ENCODE measurements at regions not wholly inside any gene's neighbourhood (a gene's known extent, or its start where the extent isn't known, plus 50 kb on each side); places are given as distances from the start of the nearest gene placed in this dataset.

DNA sequence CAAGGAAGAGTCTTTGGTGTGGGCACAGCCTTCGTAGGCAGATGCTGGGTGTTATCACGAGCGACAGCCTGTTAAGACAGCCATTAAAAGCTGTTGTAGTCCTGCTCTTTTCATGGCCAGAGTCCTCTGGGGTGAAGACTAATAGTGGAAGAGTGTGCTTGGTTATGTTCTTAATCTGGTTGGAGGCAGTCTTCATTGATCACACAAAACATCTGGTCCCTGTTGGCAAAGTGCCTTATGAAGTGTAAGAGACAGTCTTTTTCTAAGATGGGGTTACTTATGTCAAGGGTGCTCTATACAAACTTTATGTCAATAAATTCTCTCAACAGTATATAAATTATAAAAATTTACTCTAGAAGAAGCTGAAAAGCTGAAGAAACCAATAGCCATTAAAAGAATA, 280.4 kb downstream of the CAAP1 start:
- H2BK12ac ChIP-seq (ENCODE audit: low read length), result no peak overlapping the region
- no peak overlapping the region for H2AK5ac ChIP-seq (ENCODE audit: low read depth, low read length)
- no peak overlapping the region for H3K23ac ChIP-seq (ENCODE audit: low read depth, low read length, poor library complexity)
- H2BK120ac ChIP-seq (ENCODE audit: low read depth, low read length), result no peak overlapping the region
- no peak overlapping the region for H3K18ac ChIP-seq (ENCODE audit: low read length)
- H4K8ac ChIP-seq (ENCODE audit: low read depth, low read length), result no peak overlapping the region
- H3K4me2 ChIP-seq (ENCODE audit: insufficient read depth, low read length, poor library complexity, severe bottlenecking), result no peak overlapping the region
- no peak overlapping the region for H3K4me3 ChIP-seq (ENCODE audit: low read length in 2 of 2)
- no peak overlapping the region for H4K91ac ChIP-seq (ENCODE audit: low read depth, low read length, poor library complexity)
- H2BK15ac ChIP-seq (ENCODE audit: low read length), result no peak overlapping the region
- H2BK5ac ChIP-seq (ENCODE audit: low read length), result no peak overlapping the region
- no peak for DNase-seq (ENCODE audit: low spot score)
- peaks cover 0 to under 1% of the 10 kb centered on the region in 2 donors for H3K4me1 ChIP-seq (ENCODE audit: control insufficient read depth in 2 of 2, insufficient read depth in 1 of 2, low read depth in 1 of 2, low read length in 2 of 2)
- no peaks in the 10 kb centered on the region for H3K27me3 ChIP-seq (ENCODE audit: control insufficient read depth in 3 of 3, insufficient read depth in 3 of 3, low read depth in 1 of 3, low read length in 3 of 3)
- no peak overlapping the region for H3K14ac ChIP-seq (ENCODE audit: low read length)
- H3K9me3 ChIP-seq (replicated peaks in 1 of 2; ENCODE audit: control insufficient read depth in 2 of 2, insufficient read depth in 1 of 2, low read depth in 1 of 2, low read length in 2 of 2), result peaks cover 0 to 2% of the 10 kb centered on the region in 2 donors
- no CpG with 5 or more reads among the region's 3 CpGs for WGBS, 2 donors (ENCODE audit: extremely low coverage in 2 of 2, insufficient read length in 2 of 2, insufficient replicate concordance in 1 of 2)
- no peak overlapping the region for H2AFZ ChIP-seq (ENCODE audit: low read length)
- no peaks in the 10 kb centered on the region for H3K36me3 ChIP-seq (replicated peaks in 1 of 2; ENCODE audit: control insufficient read depth in 2 of 2, insufficient read depth in 2 of 2, low read length in 2 of 2)
- H3K27ac ChIP-seq (replicated peaks; ENCODE audit: low read length), result no peak overlapping the region
- H3K9ac ChIP-seq (ENCODE audit: low read depth, low read length, poor library complexity), result no peak overlapping the region
- no peaks in the 10 kb centered on the region for H3K79me1 ChIP-seq (ENCODE audit: low read depth, low read length)
- no peak overlapping the region for H3K4ac ChIP-seq (ENCODE audit: low read length)

DNA sequence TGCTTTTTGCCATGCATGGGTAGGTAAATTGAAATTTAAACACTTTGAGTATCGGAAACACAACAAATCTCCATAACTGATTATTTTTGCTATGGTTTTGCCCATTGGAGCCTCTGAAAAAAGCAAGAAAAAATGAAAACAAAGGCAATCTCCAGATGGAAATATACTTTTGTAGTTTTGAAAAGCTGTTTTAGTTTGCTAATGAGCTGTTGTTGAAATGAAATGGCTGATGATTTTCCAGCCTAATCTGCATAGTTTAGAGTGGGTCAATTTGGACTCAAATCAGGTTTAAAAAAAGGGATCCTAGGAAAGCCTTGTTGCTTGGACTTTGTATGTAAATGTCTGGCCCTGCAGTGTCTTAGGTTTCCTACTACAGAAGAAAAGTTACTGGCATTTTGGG, 285.8 kb downstream of the CAAP1 start:
- Histone ChIP-seq H3K18ac (ENCODE audit: low read length) (no peak overlapping the region), H4K8ac (ENCODE audit: low read depth, low read length) (no peak overlapping the region), H3K36me3 (replicated peaks in 1 of 2; ENCODE audit: control insufficient read depth in 2 of 2, insufficient read depth in 2 of 2, low read length in 2 of 2) (no peaks in the 10 kb centered on the region), H2AFZ (ENCODE audit: low read length) (peak overlapping the region; percentile 57), H3K9ac (ENCODE audit: low read depth, low read length, poor library complexity) (no peak overlapping the region), H3K23ac (ENCODE audit: low read depth, low read length, poor library complexity) (no peak overlapping the region), H3K79me1 (ENCODE audit: low read depth, low read length) (no peaks in the 10 kb centered on the region), H3K4me3 (ENCODE audit: low read length in 2 of 2) (no peak overlapping the region), H2AK5ac (ENCODE audit: low read depth, low read length) (no peak overlapping the region), H3K27ac (replicated peaks; ENCODE audit: low read length) (no peak overlapping the region), H2BK5ac (ENCODE audit: low read length) (no peak overlapping the region), H3K4me1 (ENCODE audit: control insufficient read depth in 2 of 2, insufficient read depth in 1 of 2, low read depth in 1 of 2, low read length in 2 of 2) (peaks cover 4 to 6% of the 10 kb centered on the region in 2 donors), H2BK12ac (ENCODE audit: low read length) (no peak overlapping the region), H3K27me3 (ENCODE audit: control insufficient read depth in 3 of 3, insufficient read depth in 3 of 3, low read depth in 1 of 3, low read length in 3 of 3) (no peaks in the 10 kb centered on the region), H4K91ac (ENCODE audit: low read depth, low read length, poor library complexity) (no peak overlapping the region), H3K14ac (ENCODE audit: low read length) (no peak overlapping the region), H2BK120ac (ENCODE audit: low read depth, low read length) (no peak overlapping the region), H3K9me3 (replicated peaks in 1 of 2; ENCODE audit: control insufficient read depth in 2 of 2, insufficient read depth in 1 of 2, low read depth in 1 of 2, low read length in 2 of 2) (no peaks in the 10 kb centered on the region), H2BK15ac (ENCODE audit: low read length) (no peak overlapping the region), H3K4ac (ENCODE audit: low read length) (no peak overlapping the region), H3K4me2 (ENCODE audit: insufficient read depth, low read length, poor library complexity, severe bottlenecking) (no peak overlapping the region)
- no peak for DNase-seq (ENCODE audit: low spot score)
- no CpG with 5 or more reads among the region's 1 CpG for WGBS, 2 donors (ENCODE audit: extremely low coverage in 2 of 2, insufficient read length in 2 of 2, insufficient replicate concordance in 1 of 2)

DNA sequence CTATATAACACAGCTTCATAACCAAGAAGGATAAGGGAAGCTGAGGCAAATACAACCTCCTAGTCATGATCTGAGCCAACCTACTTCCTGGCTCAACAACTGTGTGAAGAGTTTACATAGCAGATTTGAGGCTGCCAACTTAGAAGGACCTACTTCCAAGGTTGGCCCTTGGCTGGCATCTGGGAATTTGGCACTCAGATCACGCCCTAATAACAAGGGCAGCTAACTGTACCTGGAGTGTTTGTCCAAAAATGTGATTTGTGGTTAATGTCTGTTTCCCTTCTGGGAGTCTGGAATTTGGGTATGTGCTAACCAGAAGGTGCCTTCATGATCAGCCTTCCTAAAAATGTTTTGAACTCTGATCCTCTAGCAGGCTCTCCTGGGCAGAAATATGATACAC, 287.2 kb downstream of the CAAP1 start:
- no peak for DNase-seq (ENCODE audit: low spot score)
- H3K9ac ChIP-seq (ENCODE audit: low read depth, low read length, poor library complexity), result no peak overlapping the region
- no peaks in the 10 kb centered on the region for H3K36me3 ChIP-seq (replicated peaks in 1 of 2; ENCODE audit: control insufficient read depth in 2 of 2, insufficient read depth in 2 of 2, low read length in 2 of 2)
- no peak overlapping the region for H2AFZ ChIP-seq (ENCODE audit: low read length)
- peaks cover 4 to 6% of the 10 kb centered on the region in 2 donors for H3K4me1 ChIP-seq (ENCODE audit: control insufficient read depth in 2 of 2, insufficient read depth in 1 of 2, low read depth in 1 of 2, low read length in 2 of 2)
- no peak overlapping the region for H3K23ac ChIP-seq (ENCODE audit: low read depth, low read length, poor library complexity)
- no peak overlapping the region for H2AK5ac ChIP-seq (ENCODE audit: low read depth, low read length)
- no peak overlapping the region for H3K4me2 ChIP-seq (ENCODE audit: insufficient read depth, low read length, poor library complexity, severe bottlenecking)
- no peak overlapping the region for H3K27ac ChIP-seq (replicated peaks; ENCODE audit: low read length)
- H3K4ac ChIP-seq (ENCODE audit: low read length), result no peak overlapping the region
- no peak overlapping the region for H3K4me3 ChIP-seq (ENCODE audit: low read length in 2 of 2)
- H4K91ac ChIP-seq (ENCODE audit: low read depth, low read length, poor library complexity), result no peak overlapping the region
- H2BK15ac ChIP-seq (ENCODE audit: low read length), result no peak overlapping the region
- no peaks in the 10 kb centered on the region for H3K9me3 ChIP-seq (replicated peaks in 1 of 2; ENCODE audit: control insufficient read depth in 2 of 2, insufficient read depth in 1 of 2, low read depth in 1 of 2, low read length in 2 of 2)
- no peak overlapping the region for H2BK12ac ChIP-seq (ENCODE audit: low read length)
- no peaks in the 10 kb centered on the region for H3K27me3 ChIP-seq (ENCODE audit: control insufficient read depth in 3 of 3, insufficient read depth in 3 of 3, low read depth in 1 of 3, low read length in 3 of 3)
- H3K79me1 ChIP-seq (ENCODE audit: low read depth, low read length), result no peaks in the 10 kb centered on the region
- no peak overlapping the region for H2BK120ac ChIP-seq (ENCODE audit: low read depth, low read length)
- H2BK5ac ChIP-seq (ENCODE audit: low read length), result no peak overlapping the region
- H4K8ac ChIP-seq (ENCODE audit: low read depth, low read length), result no peak overlapping the region
- no CpG with 5 or more reads among the region's 1 CpG for WGBS, 2 donors (ENCODE audit: extremely low coverage in 2 of 2, insufficient read length in 2 of 2, insufficient replicate concordance in 1 of 2)
- no peak overlapping the region for H3K14ac ChIP-seq (ENCODE audit: low read length)
- no peak overlapping the region for H3K18ac ChIP-seq (ENCODE audit: low read length)

- no peak overlapping the region for H3K18ac ChIP-seq (ENCODE audit: low read length)
- no peaks in the 10 kb centered on the region for H3K79me1 ChIP-seq (ENCODE audit: low read depth, low read length)
- no peak overlapping the region for H2BK5ac ChIP-seq (ENCODE audit: low read length)
- no peak overlapping the region for H2AK5ac ChIP-seq (ENCODE audit: low read depth, low read length)
- H2AFZ ChIP-seq (ENCODE audit: low read length), result peak overlapping the region; percentile 4
- H3K4me2 ChIP-seq (ENCODE audit: insufficient read depth, low read length, poor library complexity, severe bottlenecking), result no peak overlapping the region
- H4K91ac ChIP-seq (ENCODE audit: low read depth, low read length, poor library complexity), result no peak overlapping the region
- no CpG with 5 or more reads among the region's 4 CpGs for WGBS, 2 donors (ENCODE audit: extremely low coverage in 2 of 2, insufficient read length in 2 of 2, insufficient replicate concordance in 1 of 2)
- DNase-seq (ENCODE audit: low spot score), result no peak
- H3K4me1 ChIP-seq (ENCODE audit: control insufficient read depth in 2 of 2, insufficient read depth in 1 of 2, low read depth in 1 of 2, low read length in 2 of 2), result peaks cover 4 to 6% of the 10 kb centered on the region in 2 donors
- H2BK120ac ChIP-seq (ENCODE audit: low read depth, low read length), result no peak overlapping the region
- H3K9me3 ChIP-seq (replicated peaks in 1 of 2; ENCODE audit: control insufficient read depth in 2 of 2, insufficient read depth in 1 of 2, low read depth in 1 of 2, low read length in 2 of 2), result no peaks in the 10 kb centered on the region
- H3K23ac ChIP-seq (ENCODE audit: low read depth, low read length, poor library complexity), result no peak overlapping the region
- peak overlapping the region; percentile 3 for H3K27ac ChIP-seq (replicated peaks; ENCODE audit: low read length)
- no peak overlapping the region for H3K14ac ChIP-seq (ENCODE audit: low read length)
- H2BK12ac ChIP-seq (ENCODE audit: low read length), result no peak overlapping the region
- H3K27me3 ChIP-seq (ENCODE audit: control insufficient read depth in 3 of 3, insufficient read depth in 3 of 3, low read depth in 1 of 3, low read length in 3 of 3), result no peaks in the 10 kb centered on the region
- H3K36me3 ChIP-seq (replicated peaks in 1 of 2; ENCODE audit: control insufficient read depth in 2 of 2, insufficient read depth in 2 of 2, low read length in 2 of 2), result no peaks in the 10 kb centered on the region
- H3K4ac ChIP-seq (ENCODE audit: low read length), result no peak overlapping the region
- no peak overlapping the region for H3K9ac ChIP-seq (ENCODE audit: low read depth, low read length, poor library complexity)
- no peak overlapping the region for H4K8ac ChIP-seq (ENCODE audit: low read depth, low read length)
- no peak overlapping the region for H3K4me3 ChIP-seq (ENCODE audit: low read length in 2 of 2)
- H2BK15ac ChIP-seq (ENCODE audit: low read length), result no peak overlapping the region
Observed at GRCh38 chr9:26604076-26604662, 288.4 kb downstream of the CAAP1 start.

Measured in neuronal stem cell (in vitro differentiated cells).